WERI-Rb-1 (cell line): ENCODE measurements at regions not wholly inside any gene's neighbourhood (a gene's known extent, or its start where the extent isn't known, plus 50 kb on each side); places are given as distances from the start of the nearest gene placed in this dataset.

Experiments
- DNase-seq: peaks from one replicate; pipeline ENCODE4 v3.0.0-alpha.2; 2020
- H3K27ac ChIP-seq: fragments of 250-450 bp; sonication (Bioruptor Pico); 2 replicates; pipeline ENCODE4 v1.5.1; 2020; ENCODE audit warnings: mild to moderate bottlenecking, moderate library complexity
- H3K27me3 ChIP-seq: fragments of 250-450 bp; sonication (Bioruptor Pico); 2 replicates; pipeline ENCODE4 v1.5.1; 2021; ENCODE audit warnings: mild to moderate bottlenecking, low read depth, moderate library complexity; ENCODE audit not compliant: insufficient read depth, severe bottlenecking
- H3K36me3 ChIP-seq: fragments of 250-450 bp; sonication (Bioruptor Pico); 2 replicates; pipeline ENCODE4 v1.5.1; 2020; ENCODE audit warnings: mild to moderate bottlenecking, moderate library complexity
- H3K4me3 ChIP-seq: 2 replicates; pipeline ENCODE4 v1.5.1; 2011; ENCODE audit warnings: low read depth, mild to moderate bottlenecking, control low read depth, low read length
- H3K9me3 ChIP-seq: fragments of 250-450 bp; sonication (Bioruptor Pico); 2 replicates; pipeline ENCODE4 v1.5.1; 2021; ENCODE audit warnings: mild to moderate bottlenecking, moderate library complexity; ENCODE audit not compliant: severe bottlenecking
- CTCF ChIP-seq: IDR thresholded peaks from 2 replicates; pipeline ENCODE4 v1.5.1; 2011; ENCODE audit warnings: low read depth, mild to moderate bottlenecking, control low read depth, inconsistent platforms, low read length

- H3K4me3 ChIP-seq, result no peak overlapping the region
- H3K9me3 ChIP-seq, result no peaks in the 10 kb centered on the region
- no peaks in the 10 kb centered on the region for H3K27me3 ChIP-seq
- DNase-seq, result no peak
- TF ChIP-seq CTCF, result no peak
- H3K36me3 ChIP-seq, result no peaks in the 10 kb centered on the region
- no peak overlapping the region for H3K27ac ChIP-seq
Measured at GRCh38 chr7:17242504-17242903, 55.9 kb upstream of the AHR start.

DNA sequence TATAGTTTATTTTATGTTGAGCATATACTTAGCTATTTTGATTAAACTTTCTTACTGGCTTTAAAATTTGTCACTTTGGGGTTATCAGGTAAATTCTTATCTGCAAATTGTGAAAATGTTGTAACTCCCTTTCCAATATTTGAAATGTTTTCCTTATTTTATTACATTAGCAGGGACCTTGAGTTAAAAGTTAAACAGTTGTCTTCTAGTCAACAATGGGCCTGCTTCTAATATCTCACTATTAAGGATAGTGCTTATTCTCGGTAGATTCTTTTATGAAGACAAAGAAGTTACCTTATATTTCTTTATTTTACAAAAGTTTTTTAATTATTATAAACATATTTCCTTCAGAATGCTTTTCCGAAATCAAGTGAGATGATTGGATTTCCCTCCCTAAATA is 53.7 kb upstream of the AHR start:
- TF ChIP-seq CTCF, result no peak
- no peaks in the 10 kb centered on the region for H3K27me3 ChIP-seq
- no peak for DNase-seq
- H3K9me3 ChIP-seq, result no peaks in the 10 kb centered on the region
- H3K27ac ChIP-seq, result no peak overlapping the region
- no peak overlapping the region for H3K4me3 ChIP-seq
- H3K36me3 ChIP-seq, result no peaks in the 10 kb centered on the region

- Histone ChIP-seq H3K36me3 (no peaks in the 10 kb centered on the region), H3K4me3 (no peak overlapping the region), H3K27ac (no peak overlapping the region), H3K27me3 (no peaks in the 10 kb centered on the region), H3K9me3 (no peaks in the 10 kb centered on the region)
- DNase-seq, result no peak
- TF ChIP-seq CTCF, result no peak
Measured at GRCh38 chr7:17247357-17247756, 51.1 kb upstream of the AHR start.

DNA sequence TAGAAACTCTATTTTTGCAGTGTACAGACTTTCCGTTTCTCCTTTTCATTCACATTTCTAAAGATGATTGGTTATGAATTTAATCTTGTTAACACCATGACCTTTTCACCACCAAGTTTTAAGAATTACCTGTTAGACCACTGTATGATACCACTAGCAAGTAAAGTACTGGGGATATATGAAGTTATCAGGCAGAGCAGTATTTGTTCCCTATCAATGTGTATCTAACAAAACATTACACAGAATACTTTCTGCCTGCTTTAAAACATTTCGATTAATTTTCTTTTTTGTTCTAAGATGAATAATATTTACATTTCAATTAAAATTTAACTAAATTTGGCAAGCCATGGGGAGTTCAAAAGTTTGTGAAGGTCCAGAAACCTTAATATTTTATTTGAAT is 49.9 kb upstream of the AHR start:
- H3K27me3 ChIP-seq, result no peaks in the 10 kb centered on the region
- H3K36me3 ChIP-seq, result no peaks in the 10 kb centered on the region
- no peak overlapping the region for H3K27ac ChIP-seq
- no peak overlapping the region for H3K4me3 ChIP-seq
- DNase-seq, result no peak
- no peaks in the 10 kb centered on the region for H3K9me3 ChIP-seq
- TF ChIP-seq CTCF, result no peak
